ENCODE measurements at regions not wholly inside any gene's neighbourhood (a gene's known extent, or its start where the extent isn't known, plus 50 kb on each side); places are given as distances from the start of the nearest gene placed in this dataset.

GRCh38 chr14:21913759-21914158 lies 240.1 kb upstream of the OR4E1 start:
- TF ChIP-seq CTCF (IDR thresholded peaks at IDR 0.05) (peak in 1 of 6 experiments; percentile 22), POLR2A (IDR thresholded peaks at IDR 0.05) (no peak)
